GM12878 (cell line): ENCODE measurements at regions not wholly inside any gene's neighbourhood (a gene's known extent, or its start where the extent isn't known, plus 50 kb on each side); places are given as distances from the start of the nearest gene placed in this dataset.

Source experiments
- ATAC-seq: fragments of 200-7000 bp; cut with Tn5 transposase; 3 replicates; pipeline ENCODE4 v1.9.1; 2020; ENCODE audit warnings: mild to moderate bottlenecking, moderate library complexity
- BruUV-seq: library from RNA; stranded (reverse); fragments of 400-500 nt; replicated peaks from 2 replicates; lab custom pipeline; 2021; lab: Mats Ljungman, UMichigan
- CTCF ChIA-PET: fragments of 300-600 bp; sonication (Branson Sonifier 250); formaldehyde crosslinking; extraction: SDS; loops from one replicate; lab custom pipeline; 2021; ENCODE audit warnings: inconsistent platforms; lab: Yijun Ruan, JAX
- POLR2A ChIA-PET: fragments of 350-600 bp; formaldehyde crosslinking; extraction: SDS; loops from one replicate; lab custom pipeline; 2021; ENCODE audit warnings: inconsistent platforms; lab: Charles Lee
- RAD21 ChIA-PET: fragments of 300-600 bp; sonication (Branson Sonifier 250); formaldehyde crosslinking; loops from one replicate; lab custom pipeline; 2023; ENCODE audit warnings: antibody characterized with exemption; ENCODE audit not compliant: unreplicated experiment; lab: Charles Lee
- SMC1A ChIA-PET: fragments of 300-600 bp; sonication (Branson Sonifier 250); formaldehyde crosslinking; loops from one replicate; lab custom pipeline; 2023; ENCODE audit not compliant: unreplicated experiment, uncharacterized antibody; lab: Charles Lee
- DNase-seq: peaks from one replicate; pipeline ENCODE4 v3.0.0-alpha.2; 2011; ENCODE audit warnings: low read depth, low spot score
- FAIRE-seq: peaks from 3 replicates; lab custom pipeline; 2011; peaks lifted over from hg19 to GRCh38; lab: Jason Lieb, UNC
- H2AFZ ChIP-seq: 2 replicates; pipeline ENCODE4 v1.6.0; 2011; ENCODE audit warnings: low read depth, low read length, control low read depth; ENCODE audit not compliant: control insufficient read depth
- H3K27ac ChIP-seq: 2 replicates; pipeline ENCODE4 v1.5.1; 2011; ENCODE audit warnings: control low read depth; ENCODE audit not compliant: control insufficient read depth, insufficient read depth
- H3K27me3 ChIP-seq, 2 experiments: replicated peaks in 1 of 2; 2 replicates each; pipeline versions ENCODE4 v1.6.0 to v1.6.1; 2011; ENCODE audit warnings: low read length in 1 of 2; ENCODE audit not compliant: control insufficient read depth in 2 of 2, insufficient read depth in 2 of 2
- H3K36me3 ChIP-seq, 2 experiments: 2 replicates each; pipeline ENCODE4 v1.5.1; 2011; ENCODE audit warnings: low read length in 1 of 2; ENCODE audit not compliant: control insufficient read depth in 2 of 2, insufficient read depth in 2 of 2
- H3K4me1 ChIP-seq: 2 replicates; pipeline ENCODE4 v1.6.1; 2011; ENCODE audit warnings: mild to moderate bottlenecking, low read length, moderate library complexity, mixed read lengths; ENCODE audit not compliant: control insufficient read depth, insufficient read depth
- H3K4me2 ChIP-seq: 2 replicates; pipeline ENCODE4 v1.6.0; 2011; ENCODE audit warnings: control low read depth; ENCODE audit not compliant: control insufficient read depth, insufficient read depth
- H3K4me3 ChIP-seq: fragments of 200-600 bp; sonication (generic); 2 replicates; pipeline ENCODE4 v1.5.1; 2016
- H3K79me2 ChIP-seq: 2 replicates; pipeline ENCODE4 v1.6.0; 2011; ENCODE audit warnings: low read length; ENCODE audit not compliant: control insufficient read depth, insufficient read depth
- H3K9ac ChIP-seq: 2 replicates; pipeline ENCODE4 v1.8.0; 2011; ENCODE audit warnings: low read length, control low read depth, mixed read lengths; ENCODE audit not compliant: control insufficient read depth, insufficient read depth
- H3K9me3 ChIP-seq: replicated peaks from 3 replicates; pipeline ENCODE4 v1.5.1; 2011; ENCODE audit warnings: mild to moderate bottlenecking, low read length; ENCODE audit not compliant: control insufficient read depth, insufficient read depth
- H4K20me1 ChIP-seq: 2 replicates; pipeline ENCODE4 v1.6.0; 2011; ENCODE audit not compliant: control insufficient read depth, insufficient read depth
- BMI1 ChIP-seq: fragments of 450-650 bp; IDR thresholded peaks from 2 replicates; pipeline ENCODE4 v1.6.1; 2016; ENCODE audit warnings: mild to moderate bottlenecking, moderate library complexity, borderline replicate concordance
- CHD2 ChIP-seq: IDR thresholded peaks from 2 replicates; pipeline ENCODE4 v1.6.1; 2011; ENCODE audit warnings: low read depth, low read length, improper control_type of control experiment, borderline replicate concordance
- CREM ChIP-seq: IDR thresholded peaks from 2 replicates; pipeline ENCODE4 v1.6.1; 2014; ENCODE audit warnings: antibody characterized with exemption, low read depth
- IKZF2 ChIP-seq, 2 experiments: fragments of 450-650 bp; IDR thresholded peaks; 2 replicates each; pipeline ENCODE4 v1.6.1; 2017; ENCODE audit warnings: mild to moderate bottlenecking in 2 of 2, moderate library complexity in 2 of 2
- MYC ChIP-seq: IDR thresholded peaks from 2 replicates; pipeline ENCODE4 v1.6.1; 2011; ENCODE audit warnings: mild to moderate bottlenecking, low read length, moderate library complexity, inconsistent platforms; ENCODE audit not compliant: insufficient read depth, insufficient replicate concordance, insufficient read length, severe bottlenecking
- NFIC ChIP-seq: IDR thresholded peaks from 2 replicates; pipeline ENCODE4 v1.6.1; 2012; ENCODE audit warnings: low read depth, mild to moderate bottlenecking, inconsistent platforms, low read length, moderate library complexity
- NFXL1 ChIP-seq: fragments of 450-650 bp; IDR thresholded peaks from 2 replicates; pipeline ENCODE4 v1.6.1; 2017; ENCODE audit warnings: antibody characterized with exemption, mild to moderate bottlenecking, borderline replicate concordance
- NRF1 ChIP-seq: conservative IDR thresholded peaks from 2 replicates; pipeline ENCODE4 v1.6.1; 2011; ENCODE audit warnings: mild to moderate bottlenecking, low read depth, low read length, improper control_type of control experiment
- POU2F2 ChIP-seq: IDR thresholded peaks from 3 replicates; pipeline ENCODE4 v1.6.1; 2011; ENCODE audit warnings: low read depth, mild to moderate bottlenecking, low read length, borderline replicate concordance
- RFX5 ChIP-seq: IDR thresholded peaks from 2 replicates; pipeline ENCODE4 v1.6.1; 2011; ENCODE audit warnings: low read depth, low read length, improper control_type of control experiment
- SREBF1 ChIP-seq: IDR thresholded peaks from 2 replicates; pipeline ENCODE4 v1.6.1; 2012; ENCODE audit warnings: mild to moderate bottlenecking, low read length
- STAT1 ChIP-seq: fragments of 450-650 bp; conservative IDR thresholded peaks from 2 replicates; pipeline ENCODE4 v1.6.1; 2014; ENCODE audit warnings: antibody characterized with exemption, mild to moderate bottlenecking
- TARDBP ChIP-seq: IDR thresholded peaks from 2 replicates; pipeline ENCODE4 v1.6.1; 2016; ENCODE audit warnings: borderline replicate concordance
- WGBS: methylation state at CpG from one replicate; pipeline ENCODE4 v1.1.6; 2016; ENCODE audit warnings: low lambda C conversion rate; ENCODE audit not compliant: insufficient replicate concordance, insufficient coverage; ENCODE audit errors: missing lambda C conversion rate; 5-methylcytosine and 5-hydroxymethylcytosine counted together
- in situ Hi-C: fragments of 300-500 bp; cut with MboI; formaldehyde crosslinking; loops from 9 replicates; pipeline ENCODE4 v1.14.3; 2018; ENCODE audit warnings: mixed read lengths
- intact Hi-C: fragments of 100-400 bp; cut with micrococcal nuclease; formaldehyde crosslinking; loops from one replicate; pipeline ENCODE4 v1.14.2; 2022; ENCODE audit not compliant: unreplicated experiment
- TF ChIP-seq, protein P1 (sequence below): fragments of 150-350 bp; IDR thresholded peaks from 2 replicates; pipeline ENCODE4 v1.6.1; 2014; ENCODE audit warnings: mild to moderate bottlenecking, low read depth, low read length
- TF ChIP-seq, protein P2 (sequence below): IDR thresholded peaks from 2 replicates; pipeline ENCODE4 v1.6.1; 2012; ENCODE audit warnings: low read depth, low read length, improper control_type of control experiment

DNA sequence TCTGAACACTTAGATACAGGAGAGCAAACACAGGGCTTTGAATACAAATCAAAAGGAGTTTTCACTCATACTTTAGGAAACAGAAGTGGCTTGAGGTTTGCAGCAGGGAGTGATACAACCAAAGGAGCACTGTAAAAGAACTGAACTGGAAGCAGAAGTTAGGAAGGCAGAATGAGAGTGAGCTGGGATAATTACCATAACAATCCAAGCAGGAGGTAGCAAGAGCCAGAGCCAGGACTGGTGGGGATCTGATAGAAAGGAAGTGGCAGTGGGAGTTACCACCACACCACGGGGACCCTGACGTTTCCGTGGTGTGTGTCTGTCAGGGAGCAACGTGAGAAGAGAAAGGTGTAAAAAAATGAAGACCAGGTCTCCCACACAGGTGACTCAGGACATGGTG is 81.3 kb upstream of the EPB41L3 start (continued):
- no peak for TF ChIP-seq STAT1
- TF ChIP-seq, all 136 proteins: peak for 0

DNA sequence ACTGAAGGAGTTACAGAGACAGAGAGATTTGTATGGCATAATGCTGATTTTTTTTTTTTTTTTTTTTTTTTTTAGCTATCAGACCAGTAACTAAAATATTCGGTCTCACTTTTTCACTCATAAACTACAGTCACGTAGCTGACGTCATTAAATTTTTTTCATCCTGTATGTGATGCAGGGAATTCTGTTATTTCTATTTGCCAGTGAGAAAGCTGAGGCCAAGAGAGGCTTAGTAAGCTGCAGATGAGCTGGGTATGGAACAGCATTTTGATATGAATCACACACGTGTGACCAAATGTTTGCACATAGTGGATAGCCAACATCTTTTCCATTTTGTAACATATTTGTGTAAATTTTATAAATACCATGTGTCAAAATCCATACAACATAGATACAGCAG is 79.1 kb upstream of the EPB41L3 start:
- H3K27ac ChIP-seq, result no peak overlapping the region
- no peak overlapping the region for H3K4me2 ChIP-seq
- H3K4me1 ChIP-seq, result no peaks in the 10 kb centered on the region
- in situ Hi-C loops, result no loop called here
- H3K36me3 ChIP-seq, result no peaks in the 10 kb centered on the region
- peaks cover 1 to 7% of the 10 kb centered on the region in 2 experiments; a peak in 2 of 4 replicates for H3K27me3 ChIP-seq
- no peaks in the 10 kb centered on the region for H4K20me1 ChIP-seq
- H3K4me3 ChIP-seq, result no peak overlapping the region
- ChIA-PET POLR2A (interaction anchor here (0.6 kb wide), 1 partner anchor 199 kb away, joined by 4 read pairs; no protein-coding TSS in a partner anchor), SMC1A (no interaction called here), RAD21 (no interaction called here), CTCF (no interaction called here)
- WGBS, result 31% methylated on average over 4 of the region's 4 CpGs
- no peaks in the 10 kb centered on the region for H3K79me2 ChIP-seq
- H3K9me3 ChIP-seq, result no peaks in the 10 kb centered on the region
- no peak for ATAC-seq
- no peak for TF ChIP-seq POU2F2
- no peak for TF ChIP-seq NRF1
- no peak for TF ChIP-seq CREM
- no peak for TF ChIP-seq SREBF1
- intact Hi-C loops, result no loop called here
- no peak for FAIRE-seq
- no peak for DNase-seq
- no TSS peak for BruUV-seq
- no peak overlapping the region for H3K9ac ChIP-seq
- H2AFZ ChIP-seq, result no peak overlapping the region

DNA sequence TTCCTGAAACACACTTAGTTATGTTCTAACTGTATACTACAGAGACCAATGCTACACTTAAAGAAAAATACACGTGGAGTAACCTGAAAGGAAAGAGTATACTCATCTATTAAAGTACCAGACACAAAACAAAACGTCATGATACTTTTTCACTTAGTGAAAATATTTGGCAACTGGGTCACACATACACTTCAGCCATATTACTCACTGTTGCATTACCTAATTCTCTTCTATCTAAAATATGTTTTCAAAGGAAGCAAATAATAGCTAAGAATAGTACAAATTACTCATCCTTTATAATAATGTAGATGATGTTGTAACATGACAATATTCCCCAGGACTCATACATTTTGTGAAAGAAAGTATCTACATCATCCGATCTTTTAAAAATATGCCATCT is 76.5 kb upstream of the EPB41L3 start:
- H4K20me1 ChIP-seq, result no peaks in the 10 kb centered on the region
- SMC1A ChIA-PET, result no interaction called here
- H3K9ac ChIP-seq, result no peak overlapping the region
- ATAC-seq (no peak), DNase-seq (no peak), FAIRE-seq (no peak)
- no peaks in the 10 kb centered on the region for H3K27me3 ChIP-seq
- no peaks in the 10 kb centered on the region for H3K79me2 ChIP-seq
- H3K4me1 ChIP-seq, result no peaks in the 10 kb centered on the region
- CTCF ChIA-PET, result interaction anchor here (1.0 kb wide), 1 partner anchor 14 kb away, joined by 3 read pairs; no protein-coding TSS in a partner anchor
- no TSS peak for BruUV-seq
- TF ChIP-seq NFIC, result no peak
- no peak for TF ChIP-seq NFXL1
- TF ChIP-seq IKZF2 (IDR thresholded peaks at IDR 0.05), result no peak
- TF ChIP-seq CHD2, result no peak
- no peak for TF ChIP-seq TARDBP
- TF ChIP-seq RFX5, result no peak
- no peak for TF ChIP-seq BMI1
- TF ChIP-seq, protein P1, sequence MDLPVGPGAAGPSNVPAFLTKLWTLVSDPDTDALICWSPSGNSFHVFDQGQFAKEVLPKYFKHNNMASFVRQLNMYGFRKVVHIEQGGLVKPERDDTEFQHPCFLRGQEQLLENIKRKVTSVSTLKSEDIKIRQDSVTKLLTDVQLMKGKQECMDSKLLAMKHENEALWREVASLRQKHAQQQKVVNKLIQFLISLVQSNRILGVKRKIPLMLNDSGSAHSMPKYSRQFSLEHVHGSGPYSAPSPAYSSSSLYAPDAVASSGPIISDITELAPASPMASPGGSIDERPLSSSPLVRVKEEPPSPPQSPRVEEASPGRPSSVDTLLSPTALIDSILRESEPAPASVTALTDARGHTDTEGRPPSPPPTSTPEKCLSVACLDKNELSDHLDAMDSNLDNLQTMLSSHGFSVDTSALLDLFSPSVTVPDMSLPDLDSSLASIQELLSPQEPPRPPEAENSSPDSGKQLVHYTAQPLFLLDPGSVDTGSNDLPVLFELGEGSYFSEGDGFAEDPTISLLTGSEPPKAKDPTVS, result no peak
- TF ChIP-seq, protein P2, sequence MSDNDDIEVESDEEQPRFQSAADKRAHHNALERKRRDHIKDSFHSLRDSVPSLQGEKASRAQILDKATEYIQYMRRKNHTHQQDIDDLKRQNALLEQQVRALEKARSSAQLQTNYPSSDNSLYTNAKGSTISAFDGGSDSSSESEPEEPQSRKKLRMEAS, result no peak
- TF ChIP-seq MYC, result no peak
- POLR2A ChIA-PET, result no interaction called here
- in situ Hi-C loops (no loop called here), intact Hi-C loops (no loop called here)
- no peak overlapping the region for H3K4me3 ChIP-seq
- RAD21 ChIA-PET, result no interaction called here
- H3K36me3 ChIP-seq, result no peaks in the 10 kb centered on the region
- WGBS, result 18% methylated on average over 3 of the region's 3 CpGs
- no peaks in the 10 kb centered on the region for H3K9me3 ChIP-seq
- no peak overlapping the region for H3K4me2 ChIP-seq
- no peak overlapping the region for H3K27ac ChIP-seq
- H2AFZ ChIP-seq, result no peak overlapping the region
